ENCODE measurements at regions not wholly inside any gene's neighbourhood (a gene's known extent, or its start where the extent isn't known, plus 50 kb on each side); places are given as distances from the start of the nearest gene placed in this dataset.

- Histone ChIP-seq H3K36me3 (ENCODE audit: insufficient read depth, low read length) (peaks cover 38% of the 10 kb centered on the region), H4K20me1 (ENCODE audit: insufficient read depth, low read length) (peaks cover 83% of the 10 kb centered on the region)
- H3K27me3 Mint-ChIP-seq (ENCODE audit: low read depth, unreplicated experiment) = no peaks in the 10 kb centered on the region
These were observed 67.7 kb downstream of the C9orf152 start for GRCh38 chr9:110140276-110140675.

GRCh38 chr9:110141227-110141793 lies 66.6 kb downstream of the C9orf152 start:
- Mint-ChIP-seq H3K9me3 (ENCODE audit: unreplicated experiment) (no peaks in the 10 kb centered on the region), H3K4me3 (ENCODE audit: unreplicated experiment) (no peak overlapping the region)

More at GRCh38 chr9:110140276-110140675, 67.7 kb downstream of the C9orf152 start:
- Mint-ChIP-seq H3K27ac (ENCODE audit: unreplicated experiment) (peak overlapping the region; percentile 27), H3K36me3 (ENCODE audit: low read depth, unreplicated experiment) (peaks cover 27% of the 10 kb centered on the region), H3K9me3 (ENCODE audit: unreplicated experiment) (no peaks in the 10 kb centered on the region), H3K4me1 (ENCODE audit: low read depth, unreplicated experiment) (peaks cover 45% of the 10 kb centered on the region), H3K4me3 (ENCODE audit: unreplicated experiment) (no peak overlapping the region)
- Histone ChIP-seq H3K27me3 (ENCODE audit: insufficient read depth, low read length) (no peaks in the 10 kb centered on the region), H3K9ac (ENCODE audit: low read length) (no peak overlapping the region), H3K4me2 (ENCODE audit: low read length) (no peak overlapping the region), H3K9me3 (ENCODE audit: insufficient read depth, low read depth, low read length) (no peaks in the 10 kb centered on the region), H3K79me2 (ENCODE audit: insufficient read depth, low read length) (peaks cover 90% of the 10 kb centered on the region), H3K4me3 (ENCODE audit: insufficient read depth, low read depth, low read length) (no peak overlapping the region), H3K27ac (ENCODE audit: low read depth, low read length) (no peak overlapping the region), H2AFZ (ENCODE audit: low read depth, low read length) (no peak overlapping the region), H3K4me1 (ENCODE audit: insufficient read depth, low read length) (peaks cover 43% of the 10 kb centered on the region)
- FAIRE-seq = no peak
- DNase-seq (ENCODE audit: low read depth) = no peak
- no peak for TF ChIP-seq EZH2 (IDR thresholded peaks at IDR 0.05; ENCODE audit: insufficient read depth, low read length)
- TF ChIP-seq, protein P1, sequence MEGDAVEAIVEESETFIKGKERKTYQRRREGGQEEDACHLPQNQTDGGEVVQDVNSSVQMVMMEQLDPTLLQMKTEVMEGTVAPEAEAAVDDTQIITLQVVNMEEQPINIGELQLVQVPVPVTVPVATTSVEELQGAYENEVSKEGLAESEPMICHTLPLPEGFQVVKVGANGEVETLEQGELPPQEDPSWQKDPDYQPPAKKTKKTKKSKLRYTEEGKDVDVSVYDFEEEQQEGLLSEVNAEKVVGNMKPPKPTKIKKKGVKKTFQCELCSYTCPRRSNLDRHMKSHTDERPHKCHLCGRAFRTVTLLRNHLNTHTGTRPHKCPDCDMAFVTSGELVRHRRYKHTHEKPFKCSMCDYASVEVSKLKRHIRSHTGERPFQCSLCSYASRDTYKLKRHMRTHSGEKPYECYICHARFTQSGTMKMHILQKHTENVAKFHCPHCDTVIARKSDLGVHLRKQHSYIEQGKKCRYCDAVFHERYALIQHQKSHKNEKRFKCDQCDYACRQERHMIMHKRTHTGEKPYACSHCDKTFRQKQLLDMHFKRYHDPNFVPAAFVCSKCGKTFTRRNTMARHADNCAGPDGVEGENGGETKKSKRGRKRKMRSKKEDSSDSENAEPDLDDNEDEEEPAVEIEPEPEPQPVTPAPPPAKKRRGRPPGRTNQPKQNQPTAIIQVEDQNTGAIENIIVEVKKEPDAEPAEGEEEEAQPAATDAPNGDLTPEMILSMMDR (IDR thresholded peaks at IDR 0.05; ENCODE audit: insufficient read depth, low read depth, low read length) = no peak

More at GRCh38 chr9:110141227-110141793, 66.6 kb downstream of the C9orf152 start:
- DNase-seq (ENCODE audit: low read depth) (peak; percentile 99), FAIRE-seq (peak; percentile 92)
- Histone ChIP-seq H3K9me3 (ENCODE audit: insufficient read depth, low read depth, low read length) (no peaks in the 10 kb centered on the region), H3K4me3 (ENCODE audit: insufficient read depth, low read depth, low read length) (no peak overlapping the region), H3K27ac (ENCODE audit: low read depth, low read length) (peak overlapping the region; percentile 76), H3K36me3 (ENCODE audit: insufficient read depth, low read length) (peaks cover 36% of the 10 kb centered on the region), H3K27me3 (ENCODE audit: insufficient read depth, low read length) (no peaks in the 10 kb centered on the region), H2AFZ (ENCODE audit: low read depth, low read length) (no peak overlapping the region), H3K4me2 (ENCODE audit: low read length) (peak overlapping the region; percentile 66), H3K4me1 (ENCODE audit: insufficient read depth, low read length) (peaks cover 41% of the 10 kb centered on the region), H3K79me2 (ENCODE audit: insufficient read depth, low read length) (peaks cover 89% of the 10 kb centered on the region), H4K20me1 (ENCODE audit: insufficient read depth, low read length) (peaks cover 82% of the 10 kb centered on the region), H3K9ac (ENCODE audit: low read length) (peak overlapping the region; percentile 54)
- H3K27me3 Mint-ChIP-seq (ENCODE audit: low read depth, unreplicated experiment) = no peaks in the 10 kb centered on the region
- H3K27ac Mint-ChIP-seq (ENCODE audit: unreplicated experiment) = no peak overlapping the region
- H3K4me1 Mint-ChIP-seq (ENCODE audit: low read depth, unreplicated experiment) = peaks cover 38% of the 10 kb centered on the region
- H3K36me3 Mint-ChIP-seq (ENCODE audit: low read depth, unreplicated experiment) = peaks cover 27% of the 10 kb centered on the region
- TF ChIP-seq EZH2 (IDR thresholded peaks at IDR 0.05; ENCODE audit: insufficient read depth, low read length) = no peak
- TF ChIP-seq, protein P1 (IDR thresholded peaks at IDR 0.05; ENCODE audit: insufficient read depth, low read depth, low read length) = no peak
